Endothelial cell of umbilical vein (primary cell): ENCODE measurements at regions not wholly inside any gene's neighbourhood (a gene's known extent, or its start where the extent isn't known, plus 50 kb on each side); places are given as distances from the start of the nearest gene placed in this dataset.

Experiments
- BruUV-seq: library from RNA; stranded (reverse); fragments of 400-500 nt; replicated peaks from 2 replicates; lab custom pipeline; 2021; lab: Mats Ljungman, UMichigan
- CTCF ChIA-PET: fragments of 300-600, 350-600 bp; sonication (Branson Sonifier 250); formaldehyde crosslinking; loops from one replicate; lab custom pipeline; 2021; ENCODE audit warnings: antibody characterized with exemption, inconsistent platforms; lab: Charles Lee
- POLR2A ChIA-PET: fragments of 300-600, 350-600 bp; sonication (Branson Sonifier 250); formaldehyde crosslinking; loops from one replicate; lab custom pipeline; 2021; ENCODE audit warnings: antibody characterized with exemption, inconsistent platforms; lab: Charles Lee
- DNase-seq: peaks from one replicate; pipeline ENCODE4 v3.0.0-alpha.2; 2011; ENCODE audit warnings: low read depth, low spot score
- FAIRE-seq: peaks from 2 replicates; lab custom pipeline; 2011; peaks lifted over from hg19 to GRCh38; lab: Jason Lieb, UNC
- H2AFZ ChIP-seq: 2 replicates; pipeline ENCODE4 v1.6.0; 2012; ENCODE audit warnings: low read depth, low read length, control low read depth, inconsistent platforms
- H3K27ac ChIP-seq: 2 replicates; pipeline ENCODE4 v1.5.1; 2011; ENCODE audit warnings: low read depth, mild to moderate bottlenecking, control low read depth, low read length, moderate library complexity; ENCODE audit not compliant: insufficient read depth
- H3K27me3 ChIP-seq, 2 experiments: 2 replicates each; pipeline versions ENCODE4 v1.6.0 to v1.6.1; 2011; ENCODE audit warnings: low read length in 2 of 2, mixed read lengths in 1 of 2; ENCODE audit not compliant: control insufficient read depth in 2 of 2, insufficient read depth in 2 of 2
- H3K36me3 ChIP-seq, 2 experiments: 2 replicates in 1 of 2; 3 replicates in 1 of 2; pipeline ENCODE4 v1.5.1; 2011; ENCODE audit warnings: low read length in 2 of 2, mild to moderate bottlenecking in 1 of 2, moderate library complexity in 1 of 2; ENCODE audit not compliant: control insufficient read depth in 2 of 2, insufficient read depth in 2 of 2; ENCODE audit errors: extremely low read depth in 1 of 2
- H3K4me1 ChIP-seq: 3 replicates; pipeline ENCODE4 v1.5.1; 2011; ENCODE audit warnings: mild to moderate bottlenecking, low read length; ENCODE audit not compliant: control insufficient read depth, insufficient read depth; ENCODE audit errors: extremely low read depth
- H3K4me2 ChIP-seq: 2 replicates; pipeline ENCODE4 v1.6.1; 2011; ENCODE audit warnings: low read length, control low read depth, mixed read lengths; ENCODE audit not compliant: insufficient read depth
- H3K4me3 ChIP-seq, 3 experiments: fragments of 200-600 bp in 1 of 3; sonication (generic), shearing (Covaris generic) in 1 of 3; replicated peaks in 1 of 3; 2 replicates each; pipeline ENCODE4 v1.5.1; 2011 to 2016; ENCODE audit warnings: control low read depth in 3 of 3, low read length in 3 of 3, mild to moderate bottlenecking in 2 of 3, inconsistent platforms in 1 of 3, low read depth in 1 of 3, moderate library complexity in 1 of 3; ENCODE audit not compliant: insufficient read depth in 1 of 3
- H3K79me2 ChIP-seq: 2 replicates; pipeline ENCODE4 v1.6.0; 2012; ENCODE audit warnings: low read length, inconsistent platforms; ENCODE audit not compliant: control insufficient read depth, insufficient read depth
- H3K9ac ChIP-seq: replicated peaks from 2 replicates; pipeline ENCODE3; 2011; ENCODE audit warnings: low read length, control low read depth; ENCODE audit not compliant: insufficient read depth; ENCODE audit errors: extremely low read depth
- H3K9me1 ChIP-seq: replicated peaks from 3 replicates; pipeline ENCODE4 v1.6.0; 2011; ENCODE audit warnings: mild to moderate bottlenecking, low read length; ENCODE audit not compliant: control insufficient read depth, insufficient read depth; ENCODE audit errors: extremely low read depth
- H3K9me3 ChIP-seq: replicated peaks from 2 replicates; pipeline ENCODE4 v1.5.1; 2012; ENCODE audit warnings: low read length, inconsistent platforms; ENCODE audit not compliant: control insufficient read depth, insufficient read depth
- H4K20me1 ChIP-seq: replicated peaks from 2 replicates; pipeline ENCODE3; 2011; ENCODE audit warnings: mild to moderate bottlenecking, low read length; ENCODE audit not compliant: control insufficient read depth, insufficient read depth; ENCODE audit errors: extremely low read depth
- CTCF ChIP-seq, 2 donors: IDR thresholded peaks; 1 replicate in 1 of 2; 2 replicates in 1 of 2; pipeline ENCODE4 v1.5.1; 2011; ENCODE audit warnings: low read length in 2 of 2, mild to moderate bottlenecking in 2 of 2, moderate library complexity in 2 of 2, control low read depth in 1 of 2, inconsistent platforms in 1 of 2, low read depth in 1 of 2; ENCODE audit not compliant: insufficient read depth in 1 of 2; ENCODE audit errors: extremely low read depth in 1 of 2
- EZH2 ChIP-seq: IDR thresholded peaks from 2 replicates; pipeline ENCODE4 v1.6.1; 2012; ENCODE audit warnings: borderline replicate concordance, low read depth, mild to moderate bottlenecking, moderate library complexity, low read length, inconsistent platforms; ENCODE audit not compliant: severe bottlenecking
- FOS ChIP-seq: IDR thresholded peaks from 2 replicates; pipeline ENCODE4 v1.6.1; 2011; ENCODE audit warnings: mild to moderate bottlenecking, low read length, moderate library complexity, borderline replicate concordance; ENCODE audit not compliant: insufficient read depth
- GATA2 ChIP-seq: IDR thresholded peaks from 2 replicates; pipeline ENCODE4 v1.7.0; 2011; ENCODE audit warnings: low read depth, mild to moderate bottlenecking, moderate library complexity, mixed read lengths, low read length; ENCODE audit not compliant: insufficient read length, insufficient read depth
- JUN ChIP-seq: IDR thresholded peaks from 2 replicates; pipeline ENCODE4 v1.6.1; 2011; ENCODE audit warnings: borderline replicate concordance, low read depth; ENCODE audit not compliant: insufficient read length, insufficient read depth
- MAX ChIP-seq: IDR thresholded peaks from 2 replicates; pipeline ENCODE4 v1.6.1; 2011; ENCODE audit not compliant: insufficient read depth, insufficient read length
- MYC ChIP-seq: IDR thresholded peaks from one replicate; pipeline ENCODE4 v1.6.1; 2011; ENCODE audit warnings: mild to moderate bottlenecking, low read depth, low read length
- POLR2A ChIP-seq: IDR thresholded peaks from 2 replicates; pipeline ENCODE4 v1.6.1; 2012; ENCODE audit warnings: low read depth, mild to moderate bottlenecking, control low read depth, low read length
- POLR2AphosphoS5 ChIP-seq: IDR thresholded peaks from 2 replicates; pipeline ENCODE4 v1.6.1; 2012; ENCODE audit warnings: low read depth, mild to moderate bottlenecking, control low read depth, low read length, moderate library complexity; ENCODE audit not compliant: insufficient read depth
- dilution Hi-C: fragments of 300-500 bp; cut with MboI; formaldehyde crosslinking; loops from one replicate; pipeline ENCODE4 v1.15.0; 2019; ENCODE audit warnings: low sequenced_read_pairs; ENCODE audit not compliant: extremely low pct_ligation_motif_present
- intact Hi-C: fragments of 100-400 bp; cut with micrococcal nuclease; formaldehyde crosslinking; loops from one replicate; pipeline ENCODE4 v1.10.0; 2022

- H2AFZ ChIP-seq: peak overlapping the region; percentile 84
- H3K9ac ChIP-seq: peak overlapping the region; percentile 27
- intact Hi-C loops (no loop called here), dilution Hi-C loops (no loop called here)
- ChIA-PET POLR2A (no interaction called here), CTCF (interaction anchor here (0.8 to 2.8 kb wide), 6 partner anchors 9 to 21 kb away, joined by 3 to 17 read pairs (median 4); no protein-coding TSS in a partner anchor)
- no peaks in the 10 kb centered on the region for H3K79me2 ChIP-seq
- H3K27me3 ChIP-seq: peaks cover 0 to 3% of the 10 kb centered on the region in 2 experiments
- H4K20me1 ChIP-seq: no peaks in the 10 kb centered on the region
- no peak overlapping the region for H3K27ac ChIP-seq
- peak overlapping the region in 2 of 3 experiments; percentile 20 to 37 for H3K4me3 ChIP-seq
- H3K4me1 ChIP-seq: peaks cover 3% of the 10 kb centered on the region
- peak overlapping the region; percentile 63 for H3K4me2 ChIP-seq
- no TSS peak for BruUV-seq
- H3K9me3 ChIP-seq: no peaks in the 10 kb centered on the region
- no peaks in the 10 kb centered on the region for H3K9me1 ChIP-seq
- FAIRE-seq (no peak), DNase-seq (no peak)
- no peaks in the 10 kb centered on the region for H3K36me3 ChIP-seq
- TF ChIP-seq POLR2AphosphoS5 (no peak), MYC (no peak), CTCF (IDR thresholded peaks at IDR 0.05; ENCODE audit: extremely low read depth in 1 of 2, insufficient read depth in 1 of 2, low read depth in 1 of 2, low read length in 2 of 2) (no peak), JUN (no peak), GATA2 (no peak), EZH2 (no peak), MAX (no peak), FOS (no peak), POLR2A (no peak)
Observed at GRCh38 chr22:46027211-46028105, 50.5 kb upstream of the WNT7B start.
